GM19397 (cell line): ENCODE measurements at regions not wholly inside any gene's neighbourhood (a gene's known extent, or its start where the extent isn't known, plus 50 kb on each side); places are given as distances from the start of the nearest gene placed in this dataset.

Experiments used
- ATAC-seq: cut with Tn5 transposase; IDR thresholded peaks from one replicate; pipeline ENCODE4 v1.9.1; 2021; ENCODE audit warnings: mild to moderate bottlenecking, moderate library complexity; ENCODE audit not compliant: unreplicated experiment

GRCh38 chr6:40973304-40973703, 65.7 kb downstream of the UNC5CL start:
- no peak for ATAC-seq

DNA sequence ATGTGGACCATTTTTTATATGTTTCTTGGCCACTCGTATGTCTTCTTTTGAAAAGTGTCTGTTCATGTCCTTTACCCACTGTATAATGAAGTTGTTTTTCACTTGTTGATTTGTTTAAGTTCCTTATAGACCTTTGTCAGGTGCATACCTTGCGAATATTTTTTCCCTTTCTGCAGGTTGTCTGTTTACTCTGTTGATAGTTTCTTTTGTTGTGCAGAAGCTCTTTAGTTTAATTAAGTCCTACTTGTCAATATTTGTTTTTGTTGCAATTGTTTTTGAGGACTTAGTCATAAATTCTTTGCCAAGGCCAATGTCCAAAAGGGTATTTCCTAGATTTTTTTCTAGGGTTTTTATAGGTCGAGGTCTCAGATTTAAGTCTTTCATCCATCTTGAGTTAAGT, 66.2 kb downstream of the UNC5CL start:
- no peak for ATAC-seq

- no peak for ATAC-seq
Measured at GRCh38 chr6:40972190-40972589, 66.8 kb downstream of the UNC5CL start.

- ATAC-seq, result no peak
Measured at GRCh38 chr6:40968620-40969164, 70.3 kb downstream of the UNC5CL start.

GRCh38 chr6:40966860-40967259, 72.2 kb downstream of the UNC5CL start:
- no peak for ATAC-seq

GRCh38 chr6:40965046-40965445, 74.0 kb downstream of the UNC5CL start:
- no peak for ATAC-seq

DNA sequence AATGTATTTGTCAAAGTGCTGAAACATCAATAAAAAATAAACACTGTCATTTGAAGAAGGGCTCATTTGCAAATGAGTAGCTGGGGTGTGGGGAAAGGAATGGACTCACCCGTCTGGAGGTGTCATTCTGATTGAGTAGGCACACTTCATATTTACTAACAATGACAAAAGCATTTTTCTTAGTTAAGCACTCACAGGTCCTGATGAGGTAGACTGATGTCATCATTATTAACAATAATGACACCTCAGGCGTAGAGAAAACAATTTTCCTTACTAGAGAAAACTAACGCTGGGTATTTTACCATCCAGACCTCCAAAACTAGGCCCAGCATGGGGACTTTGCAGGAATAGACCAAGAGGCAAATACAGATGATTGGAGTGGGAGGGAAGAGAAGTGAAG, 76.0 kb downstream of the UNC5CL start:
- no peak for ATAC-seq

- ATAC-seq, result no peak
Measured at GRCh38 chr6:40962241-40962640, 76.8 kb downstream of the UNC5CL start.

DNA sequence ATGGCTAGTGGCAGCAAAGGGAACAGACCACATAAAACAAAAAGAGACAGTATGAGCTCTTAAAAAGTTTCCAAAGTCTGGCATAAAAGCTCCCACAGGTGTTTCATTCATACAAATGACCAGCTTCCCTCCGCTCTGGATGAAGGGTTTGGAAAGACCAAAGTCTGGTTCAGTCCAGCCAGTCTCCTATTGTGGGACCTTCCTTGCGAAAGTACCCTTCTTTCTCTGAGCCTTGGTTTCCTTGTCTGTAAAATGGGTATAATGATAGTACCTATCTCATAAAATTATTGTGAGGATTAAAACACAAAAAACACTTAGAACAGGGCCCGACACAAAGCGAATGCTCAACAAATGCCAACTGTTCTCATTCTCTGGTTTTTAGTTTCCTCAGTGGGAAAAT, 77.2 kb downstream of the UNC5CL start:
- no peak for ATAC-seq

GRCh38 chr6:40960742-40961430, 78.1 kb downstream of the UNC5CL start:
- no peak for ATAC-seq

DNA sequence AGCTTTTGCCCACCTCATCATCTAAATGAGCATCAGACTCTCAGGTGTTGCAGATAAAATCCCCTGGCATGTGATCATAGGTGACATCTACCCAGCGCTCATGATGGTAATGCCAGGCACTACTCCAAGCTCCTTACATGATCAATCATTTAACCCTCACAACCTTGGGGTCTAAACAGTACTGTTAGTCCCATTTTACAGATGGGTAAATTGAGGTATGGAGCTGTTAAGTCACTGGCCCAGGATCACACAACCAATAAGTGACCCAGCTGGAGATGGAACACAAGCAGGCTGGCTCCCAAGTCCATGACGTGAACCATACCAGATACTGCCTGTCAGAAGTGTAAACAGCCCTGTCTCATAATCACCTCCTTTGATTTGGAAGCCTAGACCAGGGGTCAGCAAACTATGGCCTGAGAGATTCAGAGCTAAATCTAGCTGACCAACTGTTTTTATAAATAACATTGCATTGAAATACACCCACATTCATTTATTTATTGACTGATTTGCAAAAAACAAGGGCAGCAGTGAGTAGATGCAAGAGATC, 79.2 kb downstream of the UNC5CL start:
- ATAC-seq, result no peak

DNA sequence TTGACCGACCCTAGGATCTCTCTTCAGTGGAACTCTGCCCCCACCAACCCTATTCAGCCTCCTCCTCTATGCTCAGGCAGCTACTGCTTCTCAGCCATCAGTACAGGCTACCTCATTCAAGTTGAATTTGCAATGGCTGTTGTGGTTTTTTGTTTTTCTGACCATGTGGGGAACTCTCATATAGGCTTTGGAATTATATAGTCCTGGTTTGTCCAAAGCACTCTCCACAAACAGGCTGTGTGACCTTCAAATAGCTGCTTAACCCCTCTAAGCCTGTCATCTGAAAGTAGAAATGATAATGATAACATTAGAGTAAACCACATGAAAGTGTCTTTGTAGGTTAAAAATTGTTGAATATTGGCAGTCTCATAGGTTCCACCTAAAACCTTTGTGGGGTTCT, 80.3 kb downstream of the UNC5CL start:
- no peak for ATAC-seq

DNA sequence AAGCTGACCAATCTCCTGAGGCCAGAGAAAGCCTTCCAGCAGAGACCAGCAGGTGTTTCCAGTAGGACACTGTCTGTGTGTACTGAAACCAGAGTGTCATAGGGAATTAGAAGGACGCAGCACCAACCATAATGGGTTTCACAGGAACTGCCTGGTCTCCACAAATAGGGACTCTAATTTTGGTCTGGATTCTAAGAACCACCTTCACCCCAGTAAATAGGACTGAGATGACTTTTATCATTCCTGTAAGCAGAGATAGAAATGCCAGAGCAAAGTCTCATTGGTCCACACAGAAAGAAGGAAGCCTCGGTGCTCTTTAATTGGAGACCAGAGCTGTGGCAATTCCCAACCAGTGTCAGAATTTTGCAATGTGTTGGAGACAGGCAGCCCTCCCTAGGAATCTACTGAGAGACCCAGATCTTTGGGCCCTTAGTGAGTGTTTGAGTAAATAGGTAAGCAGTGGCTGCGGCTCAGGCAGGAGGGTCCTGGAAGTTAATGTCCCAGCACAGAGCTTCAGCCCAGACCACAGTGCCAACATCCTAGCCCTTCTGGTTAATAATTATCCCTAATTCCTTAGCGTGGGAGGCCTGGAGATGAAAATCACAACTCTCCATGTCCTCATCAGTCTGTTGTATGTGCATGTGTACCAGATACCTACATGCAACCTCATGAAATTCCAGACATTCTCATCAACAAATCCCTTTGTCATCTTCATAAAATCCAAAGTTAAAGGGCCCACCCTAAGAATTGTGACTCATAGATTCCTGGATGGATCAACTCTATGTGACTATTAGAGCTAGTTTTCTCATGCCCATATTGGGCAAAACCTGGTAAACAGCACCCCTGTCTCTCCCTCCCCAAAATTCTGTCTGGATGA, 81.2 kb downstream of the UNC5CL start:
- ATAC-seq, result no peak

- ATAC-seq, result no peak
Measured at GRCh38 chr6:40956936-40957335, 82.1 kb downstream of the UNC5CL start.

GRCh38 chr6:40955178-40955545, 83.9 kb downstream of the UNC5CL start:
- ATAC-seq, result no peak

DNA sequence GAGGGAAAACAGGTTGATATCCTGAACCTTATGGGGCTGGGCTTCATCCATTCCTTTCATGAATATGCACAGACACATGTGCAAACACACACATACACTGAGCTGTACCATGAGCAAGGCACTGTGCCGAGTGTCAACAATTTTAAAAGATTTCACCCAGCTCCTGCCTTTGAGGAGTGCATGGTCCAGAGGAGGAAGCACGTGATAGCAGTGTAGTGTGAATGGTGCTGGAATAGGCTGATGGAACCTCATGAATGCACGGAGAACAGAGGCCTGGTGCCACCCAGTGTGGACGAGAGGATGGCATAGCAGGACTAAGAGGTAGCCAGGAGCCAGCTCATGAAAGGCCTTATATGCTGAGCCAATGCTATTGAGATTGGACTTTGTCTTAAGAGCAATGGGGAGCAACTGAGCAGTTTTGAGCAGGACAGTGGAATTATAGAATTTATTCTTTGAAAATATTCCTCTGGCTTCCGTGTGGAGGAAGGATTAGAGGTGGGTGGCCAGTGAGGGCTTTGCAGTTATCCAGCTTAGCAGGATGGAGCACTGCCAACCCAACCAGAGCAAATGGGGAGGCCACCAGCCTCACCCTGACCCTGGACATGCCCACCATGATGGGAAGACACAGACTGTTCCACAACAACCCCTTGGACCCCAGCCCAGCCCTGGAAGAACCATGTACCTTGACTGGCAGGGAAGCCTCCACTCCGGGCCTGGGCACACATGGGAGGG, 84.4 kb downstream of the UNC5CL start:
- ATAC-seq, result no peak

DNA sequence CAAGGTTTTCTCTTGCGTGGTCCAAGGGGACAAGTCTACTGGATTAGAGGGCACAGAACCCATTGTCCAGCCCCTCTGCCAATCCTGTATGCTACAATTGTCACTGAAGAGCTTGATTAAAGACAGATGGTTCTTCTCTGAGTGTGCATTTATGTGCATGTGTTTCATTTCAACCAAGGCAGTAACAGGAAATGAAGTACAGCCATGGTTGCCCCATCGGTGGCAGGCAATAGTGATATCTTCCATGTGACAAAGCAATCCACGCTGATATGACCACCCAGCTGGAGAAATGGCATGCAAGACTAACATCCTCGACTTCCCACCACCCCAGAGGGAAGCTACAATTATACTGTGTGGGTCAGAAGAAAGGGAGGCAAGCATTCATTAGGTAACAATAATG, 85.5 kb downstream of the UNC5CL start:
- ATAC-seq, result no peak

DNA sequence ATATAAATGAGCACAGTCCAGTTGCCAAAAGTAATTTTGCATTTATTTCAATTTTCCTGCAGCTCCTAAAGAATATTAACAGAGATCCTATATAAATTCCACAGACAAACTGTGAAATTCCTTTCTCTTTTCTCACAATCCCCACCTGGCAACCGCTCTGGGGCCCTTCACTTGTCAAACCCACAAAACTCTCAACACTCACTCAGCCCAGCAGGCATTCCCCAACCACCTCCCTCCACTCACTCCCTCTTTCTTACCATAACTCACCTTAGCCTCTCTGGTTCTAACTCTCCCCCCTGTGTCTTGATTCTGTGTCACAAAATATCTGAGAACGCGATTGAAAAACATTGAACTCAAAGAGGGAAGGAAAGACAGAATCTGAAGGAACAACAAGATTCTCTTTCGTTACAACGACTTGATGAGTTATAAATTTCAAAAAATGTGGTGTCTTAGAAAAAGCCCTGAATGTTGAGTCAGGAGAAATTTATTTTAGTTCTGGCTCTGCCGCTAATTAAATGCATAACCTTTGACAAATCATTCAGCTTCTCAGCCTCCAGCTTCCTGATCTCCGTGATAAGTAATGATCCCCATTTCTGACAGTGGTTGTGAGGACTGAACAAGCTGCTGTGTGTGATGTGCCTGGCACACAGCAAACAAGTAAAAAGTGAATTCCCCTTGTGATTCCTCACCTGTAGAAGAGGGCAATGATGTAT, 87.9 kb downstream of the UNC5CL start:
- ATAC-seq, result no peak

DNA sequence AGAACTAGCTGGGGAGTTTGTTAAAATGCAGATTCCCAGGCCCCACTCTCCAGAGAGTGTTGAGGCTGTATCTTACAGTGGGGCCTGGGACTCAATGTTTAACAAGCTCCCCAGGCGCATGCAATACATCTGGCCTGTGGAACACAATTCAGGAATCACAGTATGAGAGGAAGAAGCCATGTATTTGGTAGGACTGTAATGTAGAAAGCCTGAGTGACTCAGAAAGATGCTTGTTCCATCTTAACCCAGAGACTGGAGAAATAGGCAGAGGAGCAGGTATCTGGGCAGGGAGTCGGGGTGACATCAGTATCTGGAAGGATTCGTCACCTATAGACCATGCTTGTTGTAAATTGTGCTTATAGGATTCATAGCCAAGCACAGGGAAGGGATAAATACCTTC, 90.5 kb downstream of the UNC5CL start:
- ATAC-seq, result no peak

DNA sequence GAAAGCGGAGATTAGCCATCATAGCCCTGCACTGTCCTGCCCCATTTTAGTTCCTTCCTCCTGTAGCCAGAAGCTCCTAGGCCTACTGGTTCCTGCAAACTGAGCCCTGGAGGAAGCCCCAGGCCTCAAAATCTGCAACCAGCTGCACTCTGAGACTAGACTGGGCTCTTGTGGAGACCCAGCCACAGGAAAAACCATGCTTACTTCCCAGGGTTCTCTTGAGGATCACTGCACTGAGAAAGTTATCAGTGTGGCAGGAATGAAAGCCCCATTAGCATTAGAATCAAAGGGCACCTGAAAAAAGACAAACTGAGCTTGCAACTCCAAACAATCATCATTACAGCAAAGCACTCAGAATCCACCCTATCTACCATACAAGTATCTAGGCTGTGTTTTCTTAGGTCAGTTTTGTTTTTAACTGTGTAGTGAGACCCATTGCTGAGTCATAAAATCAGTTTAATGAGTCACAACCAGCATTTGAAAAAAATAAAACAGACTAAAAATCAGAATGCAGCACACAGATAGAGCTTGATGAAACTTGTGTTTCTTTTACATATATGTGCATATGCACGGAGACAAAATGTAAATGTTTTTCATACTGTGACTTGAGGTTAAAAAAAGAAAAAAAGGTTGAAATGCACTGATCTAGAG, 91.0 kb downstream of the UNC5CL start:
- ATAC-seq, result no peak
